SK-N-SH treated with all-trans-retinoic acid at 6 μM for 48 hours (cell line): ENCODE measurements at regions not wholly inside any gene's neighbourhood (a gene's known extent, or its start where the extent isn't known, plus 50 kb on each side); places are given as distances from the start of the nearest gene placed in this dataset.

Source experiments
- GLIS3 ChIP-seq: fragments of 250-450 bp; sonication (Bioruptor Pico); IDR thresholded peaks from 2 replicates; pipeline ENCODE4 v1.5.0; 2020; ENCODE audit warnings: mild to moderate bottlenecking, moderate library complexity
- ISL1 ChIP-seq: fragments of 250-450 bp; sonication (Bioruptor Pico); IDR thresholded peaks from 2 replicates; pipeline ENCODE4 v2.1.2; 2022; ENCODE audit warnings: mild to moderate bottlenecking, moderate library complexity
- TF ChIP-seq, protein P1 (sequence below): fragments of 250-450 bp; sonication (Bioruptor Pico); IDR thresholded peaks from 2 replicates; pipeline ENCODE4 v1.8.0; 2020; ENCODE audit warnings: mild to moderate bottlenecking, moderate library complexity, borderline replicate concordance

DNA sequence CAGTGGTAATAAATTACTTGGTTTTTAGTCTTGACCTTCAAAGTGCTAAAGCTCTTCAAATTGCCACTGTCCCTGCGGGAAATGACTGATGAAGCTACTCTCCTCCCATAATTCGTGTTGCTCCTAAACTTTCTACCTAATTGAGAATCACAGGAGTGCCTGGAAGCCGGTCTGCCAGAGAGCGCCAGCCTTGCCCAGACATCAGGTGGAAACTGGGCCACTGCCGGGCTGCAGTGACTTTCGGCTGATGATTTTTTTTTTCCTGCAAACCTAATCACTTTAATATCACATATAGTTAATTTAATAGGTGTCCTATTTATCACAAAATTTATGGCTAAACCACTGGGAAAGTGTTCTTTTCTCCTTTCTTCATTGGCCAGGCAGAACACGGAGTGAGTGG, 59.6 kb upstream of the UBE3C start:
- TF ChIP-seq GLIS3 (CRISPR knock-in tag) (no peak), ISL1 (CRISPR knock-in tag) (no peak)
- TF ChIP-seq, protein P1, sequence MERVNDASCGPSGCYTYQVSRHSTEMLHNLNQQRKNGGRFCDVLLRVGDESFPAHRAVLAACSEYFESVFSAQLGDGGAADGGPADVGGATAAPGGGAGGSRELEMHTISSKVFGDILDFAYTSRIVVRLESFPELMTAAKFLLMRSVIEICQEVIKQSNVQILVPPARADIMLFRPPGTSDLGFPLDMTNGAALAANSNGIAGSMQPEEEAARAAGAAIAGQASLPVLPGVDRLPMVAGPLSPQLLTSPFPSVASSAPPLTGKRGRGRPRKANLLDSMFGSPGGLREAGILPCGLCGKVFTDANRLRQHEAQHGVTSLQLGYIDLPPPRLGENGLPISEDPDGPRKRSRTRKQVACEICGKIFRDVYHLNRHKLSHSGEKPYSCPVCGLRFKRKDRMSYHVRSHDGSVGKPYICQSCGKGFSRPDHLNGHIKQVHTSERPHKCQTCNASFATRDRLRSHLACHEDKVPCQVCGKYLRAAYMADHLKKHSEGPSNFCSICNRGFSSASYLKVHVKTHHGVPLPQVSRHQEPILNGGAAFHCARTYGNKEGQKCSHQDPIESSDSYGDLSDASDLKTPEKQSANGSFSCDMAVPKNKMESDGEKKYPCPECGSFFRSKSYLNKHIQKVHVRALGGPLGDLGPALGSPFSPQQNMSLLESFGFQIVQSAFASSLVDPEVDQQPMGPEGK (CRISPR knock-in tag): no peak
